HCT116 (cell line): ENCODE measurements at regions not wholly inside any gene's neighbourhood (a gene's known extent, or its start where the extent isn't known, plus 50 kb on each side); places are given as distances from the start of the nearest gene placed in this dataset.

Experiments
- ATAC-seq: fragments of 200-7000 bp; cut with Tn5 transposase; 2 replicates; pipeline ENCODE4 v1.9.1; 2020; ENCODE audit warnings: mild to moderate bottlenecking, moderate library complexity
- BruUV-seq: library from RNA; stranded (reverse); fragments of 400-500 nt; replicated peaks from 2 replicates; lab custom pipeline; 2021; lab: Mats Ljungman, UMichigan
- CTCF ChIA-PET: fragments of 300-600 bp; sonication (Branson Sonifier 250); formaldehyde crosslinking; loops from one replicate; lab custom pipeline; 2021; ENCODE audit warnings: antibody characterized with exemption; lab: Charles Lee
- POLR2A ChIA-PET: fragments of 300-600, 350-600 bp; sonication (Branson Sonifier 250); formaldehyde crosslinking; loops from one replicate; lab custom pipeline; 2021; ENCODE audit warnings: antibody characterized with exemption; lab: Charles Lee
- RAD21 ChIA-PET, 2 experiments: fragments of 300-600 bp; sonication (Branson Sonifier 250); formaldehyde crosslinking; loops; one replicate each; lab custom pipeline; 2023; ENCODE audit warnings: low total read pairs in 2 of 2; ENCODE audit not compliant: uncharacterized antibody in 2 of 2, unreplicated experiment in 2 of 2, low non-redundant PET in 1 of 2; lab: Charles Lee
- DNase-seq: peaks from one replicate; pipeline ENCODE4 v3.0.0-alpha.2; 2010; ENCODE audit warnings: low read depth, low spot score
- H2AFZ ChIP-seq: fragments of 200-600 bp; shearing (Covaris generic), sonication (generic); 2 replicates; pipeline ENCODE4 v1.6.1; 2017; ENCODE audit warnings: low read depth, mixed run types, mixed read lengths, antibody characterized with exemption, low read length; ENCODE audit not compliant: poor library complexity, severe bottlenecking
- H3K27ac ChIP-seq: 2 replicates; pipeline ENCODE4 v1.5.1; 2012; ENCODE audit warnings: low read depth, low read length
- H3K27me3 ChIP-seq: fragments of 200-600 bp; sonication (generic); 2 replicates; pipeline ENCODE4 v1.6.1; 2016; ENCODE audit warnings: mixed run types, low read length, mixed read lengths; ENCODE audit not compliant: insufficient read depth
- H3K36me3 ChIP-seq, 2 experiments: fragments of 200-500 bp in 1 of 2; fragments of 200-600 bp in 1 of 2; sonication (Bioruptor generic) in 1 of 2; sonication (generic) in 1 of 2; 2 replicates each; pipeline versions ENCODE4 v1.5.1 to v1.6.1; 2014 to 2016; ENCODE audit warnings: low read length in 2 of 2, inconsistent platforms in 1 of 2, mixed read lengths in 1 of 2, mixed run types in 1 of 2; ENCODE audit not compliant: insufficient read depth in 2 of 2, control insufficient read depth in 1 of 2
- H3K4me1 ChIP-seq, 2 experiments: fragments of 200-600 bp in 1 of 2; sonication (generic) in 1 of 2; 2 replicates each; pipeline versions ENCODE4 v1.5.1 to v1.6.1; 2012 to 2017; ENCODE audit warnings: low read length in 2 of 2, inconsistent platforms in 1 of 2, mild to moderate bottlenecking in 1 of 2, mixed read lengths in 1 of 2, mixed run types in 1 of 2, moderate library complexity in 1 of 2; ENCODE audit not compliant: insufficient read depth in 2 of 2, control insufficient read depth in 1 of 2
- H3K4me2 ChIP-seq: fragments of 200-600 bp; sonication (generic); 2 replicates; pipeline ENCODE4 v1.6.1; 2017; ENCODE audit warnings: mixed run types, low read length, mixed read lengths
- H3K4me3 ChIP-seq, 2 experiments: fragments of 200-600 bp in 1 of 2; sonication (generic) in 1 of 2; replicated peaks in 1 of 2; 2 replicates each; pipeline ENCODE4 v1.5.1; 2011 to 2016; ENCODE audit warnings: low read length in 2 of 2, control low read depth in 1 of 2, low read depth in 1 of 2, mild to moderate bottlenecking in 1 of 2, mixed read lengths in 1 of 2, mixed run types in 1 of 2
- H3K79me2 ChIP-seq: fragments of 200-600 bp; sonication (generic); 2 replicates; pipeline ENCODE4 v1.6.1; 2017; ENCODE audit warnings: mild to moderate bottlenecking, mixed run types, low read length, moderate library complexity, mixed read lengths; ENCODE audit not compliant: insufficient read depth
- H3K9ac ChIP-seq: fragments of 200-600 bp; sonication (generic); 2 replicates; pipeline ENCODE4 v1.6.1; 2016; ENCODE audit warnings: low read length, mixed read lengths
- H3K9me2 ChIP-seq: fragments of 200-600 bp; sonication (generic), shearing (Covaris generic); 2 replicates; pipeline ENCODE4 v1.6.1; 2017; ENCODE audit warnings: mixed run types, mild to moderate bottlenecking, moderate library complexity; ENCODE audit not compliant: insufficient read depth
- H3K9me3 ChIP-seq, 2 experiments: fragments of 200-500 bp in 1 of 2; fragments of 200-600 bp in 1 of 2; sonication (Bioruptor generic) in 1 of 2; sonication (generic) in 1 of 2; 2 replicates each; pipeline ENCODE4 v1.6.1; 2014 to 2017; ENCODE audit warnings: low read length in 2 of 2, mixed read lengths in 2 of 2, inconsistent platforms in 1 of 2, low read depth in 1 of 2, mild to moderate bottlenecking in 1 of 2, mixed run types in 1 of 2, moderate library complexity in 1 of 2; ENCODE audit not compliant: control insufficient read depth in 1 of 2, insufficient read depth in 1 of 2
- H4K20me1 ChIP-seq: fragments of 200-600 bp; sonication (generic), shearing (Covaris generic); 2 replicates; pipeline ENCODE4 v1.6.1; 2017; ENCODE audit warnings: mixed run types, mild to moderate bottlenecking, moderate library complexity; ENCODE audit not compliant: insufficient read depth
- ATF3 ChIP-seq: IDR thresholded peaks from 2 replicates; pipeline ENCODE4 v1.6.1; 2012
- CBX3 ChIP-seq: IDR thresholded peaks from 2 replicates; pipeline ENCODE4 v1.6.1; 2012; ENCODE audit warnings: low read depth
- CEBPB ChIP-seq: IDR thresholded peaks from 2 replicates; pipeline ENCODE4 v1.6.1; 2012; ENCODE audit warnings: low read depth
- CTCF ChIP-seq, 3 experiments: fragments of 200-600 bp in 1 of 3; sonication (generic) in 1 of 3; IDR thresholded peaks in 2 of 3; conservative IDR thresholded peaks in 1 of 3; 2 replicates each; pipeline ENCODE4 v1.5.1; 2012 to 2017; ENCODE audit warnings: low read depth in 2 of 3, low read length in 2 of 3, antibody characterized with exemption in 1 of 3, borderline replicate concordance in 1 of 3, control low read depth in 1 of 3, mild to moderate bottlenecking in 1 of 3, mixed read lengths in 1 of 3, mixed run types in 1 of 3, moderate library complexity in 1 of 3; ENCODE audit not compliant: insufficient read depth in 1 of 3
- EGR1 ChIP-seq: IDR thresholded peaks from 2 replicates; pipeline ENCODE4 v1.6.1; 2012; ENCODE audit warnings: low read depth
- ELF1 ChIP-seq: IDR thresholded peaks from 2 replicates; pipeline ENCODE4 v1.6.1; 2012; ENCODE audit warnings: low read depth, borderline replicate concordance
- EZH2 ChIP-seq: fragments of 200-600 bp; sonication (generic); IDR thresholded peaks from 2 replicates; pipeline ENCODE4 v1.6.1; 2017; ENCODE audit warnings: antibody characterized with exemption, mixed run types
- EZH2phosphoT487 ChIP-seq: fragments of 200-600 bp; IDR thresholded peaks from 2 replicates; pipeline ENCODE4 v1.6.1; 2018; ENCODE audit warnings: antibody characterized with exemption, borderline replicate concordance
- FOSL1 ChIP-seq: IDR thresholded peaks from 2 replicates; pipeline ENCODE4 v1.6.1; 2012; ENCODE audit warnings: low read depth
- MAX ChIP-seq: IDR thresholded peaks from 2 replicates; pipeline ENCODE4 v1.6.1; 2012
- POLR2AphosphoS5 ChIP-seq: IDR thresholded peaks from 2 replicates; pipeline ENCODE4 v1.6.1; 2011; ENCODE audit warnings: mild to moderate bottlenecking, low read depth, low read length, moderate library complexity
- RAD21 ChIP-seq: IDR thresholded peaks from 2 replicates; pipeline ENCODE4 v1.6.1; 2012; ENCODE audit warnings: low read depth, mild to moderate bottlenecking
- SIN3A ChIP-seq: IDR thresholded peaks from 2 replicates; pipeline ENCODE4 v1.6.1; 2012; ENCODE audit warnings: low read depth
- SP1 ChIP-seq: IDR thresholded peaks from 2 replicates; pipeline ENCODE4 v1.6.1; 2012; ENCODE audit warnings: low read depth
- TCF7L2 ChIP-seq: IDR thresholded peaks from 2 replicates; pipeline ENCODE4 v1.7.0; 2011; ENCODE audit warnings: borderline replicate concordance, inconsistent platforms; ENCODE audit not compliant: insufficient read depth, insufficient read length; ENCODE audit errors: extremely low read depth
- ZFX ChIP-seq: fragments of 450-650 bp; IDR thresholded peaks from 2 replicates; pipeline ENCODE4 v1.6.1; 2017
- ZNF274 ChIP-seq: fragments of 200-500 bp; sonication (Bioruptor generic); IDR thresholded peaks from 2 replicates; pipeline ENCODE4 v1.6.1; 2014; ENCODE audit warnings: mild to moderate bottlenecking, low read depth, low read length, inconsistent platforms
- intact Hi-C: fragments of 100-400 bp; cut with micrococcal nuclease; formaldehyde crosslinking; loops from 2 replicates; pipeline ENCODE4 v1.10.0; 2022
- TF ChIP-seq, protein P1 (sequence below): IDR thresholded peaks from 2 replicates; pipeline ENCODE4 v1.6.1; 2011; ENCODE audit warnings: mild to moderate bottlenecking, low read length, moderate library complexity; ENCODE audit not compliant: insufficient replicate concordance; ENCODE audit errors: extremely low read depth
- TF ChIP-seq, protein P2 (sequence below): IDR thresholded peaks from 2 replicates; pipeline ENCODE4 v1.6.1; 2012; ENCODE audit warnings: low read depth

DNA sequence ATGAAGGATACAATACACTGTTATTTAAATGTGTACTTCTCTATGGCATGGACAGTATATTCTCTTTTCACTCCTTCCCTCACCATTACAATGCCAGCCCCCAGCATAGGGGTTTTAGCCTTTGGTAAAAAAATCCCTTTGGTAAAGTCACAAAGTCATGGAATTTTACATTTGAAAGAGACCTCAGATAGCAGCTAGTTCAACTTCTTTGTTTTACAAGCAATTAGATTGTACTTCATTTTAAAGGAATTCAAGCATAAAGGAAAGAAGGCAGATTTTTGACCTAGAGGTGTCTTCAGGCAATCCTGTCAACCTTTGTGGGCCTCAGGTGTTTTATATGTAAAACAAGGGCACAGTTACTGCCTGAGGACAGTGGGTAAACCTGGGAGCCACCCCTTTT is 1188.4 kb upstream of the AUTS2 start:
- Histone ChIP-seq H4K20me1 (no peaks in the 10 kb centered on the region), H3K9me3 (peaks cover 3 to 5% of the 10 kb centered on the region in 2 experiments; a peak in 2 of 4 replicates), H3K79me2 (no peaks in the 10 kb centered on the region), H3K4me1 (no peaks in the 10 kb centered on the region), H3K9me2 (no peaks in the 10 kb centered on the region), H3K27ac (no peak overlapping the region), H3K9ac (no peak overlapping the region), H3K4me2 (no peak overlapping the region), H2AFZ (no peak overlapping the region), H3K4me3 (no peak overlapping the region), H3K36me3 (no peaks in the 10 kb centered on the region), H3K27me3 (no peaks in the 10 kb centered on the region)
- DNase-seq (no peak), ATAC-seq (no peak)
- no TSS peak for BruUV-seq
- CTCF ChIA-PET = no interaction called here
- TF ChIP-seq ZFX (no peak), ZNF274 (no peak), TCF7L2 (no peak), EZH2phosphoT487 (no peak), CBX3 (no peak), CTCF (IDR thresholded peaks at IDR 0.05 in 2 of 3, conservative IDR thresholded peaks at IDR 0.05 in 1 of 3; ENCODE audit: borderline replicate concordance in 1 of 3, insufficient read depth in 1 of 3, low read depth in 2 of 3, low read length in 2 of 3) (no peak), CEBPB (no peak), MAX (no peak), EZH2 (no peak), EGR1 (no peak), ELF1 (no peak), RAD21 (no peak), FOSL1 (no peak), SP1 (no peak), POLR2AphosphoS5 (no peak), ATF3 (no peak), SIN3A (no peak)
- TF ChIP-seq, protein P1, sequence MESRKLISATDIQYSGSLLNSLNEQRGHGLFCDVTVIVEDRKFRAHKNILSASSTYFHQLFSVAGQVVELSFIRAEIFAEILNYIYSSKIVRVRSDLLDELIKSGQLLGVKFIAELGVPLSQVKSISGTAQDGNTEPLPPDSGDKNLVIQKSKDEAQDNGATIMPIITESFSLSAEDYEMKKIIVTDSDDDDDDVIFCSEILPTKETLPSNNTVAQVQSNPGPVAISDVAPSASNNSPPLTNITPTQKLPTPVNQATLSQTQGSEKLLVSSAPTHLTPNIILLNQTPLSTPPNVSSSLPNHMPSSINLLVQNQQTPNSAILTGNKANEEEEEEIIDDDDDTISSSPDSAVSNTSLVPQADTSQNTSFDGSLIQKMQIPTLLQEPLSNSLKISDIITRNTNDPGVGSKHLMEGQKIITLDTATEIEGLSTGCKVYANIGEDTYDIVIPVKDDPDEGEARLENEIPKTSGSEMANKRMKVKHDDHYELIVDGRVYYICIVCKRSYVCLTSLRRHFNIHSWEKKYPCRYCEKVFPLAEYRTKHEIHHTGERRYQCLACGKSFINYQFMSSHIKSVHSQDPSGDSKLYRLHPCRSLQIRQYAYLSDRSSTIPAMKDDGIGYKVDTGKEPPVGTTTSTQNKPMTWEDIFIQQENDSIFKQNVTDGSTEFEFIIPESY = no peak
- TF ChIP-seq, protein P2, sequence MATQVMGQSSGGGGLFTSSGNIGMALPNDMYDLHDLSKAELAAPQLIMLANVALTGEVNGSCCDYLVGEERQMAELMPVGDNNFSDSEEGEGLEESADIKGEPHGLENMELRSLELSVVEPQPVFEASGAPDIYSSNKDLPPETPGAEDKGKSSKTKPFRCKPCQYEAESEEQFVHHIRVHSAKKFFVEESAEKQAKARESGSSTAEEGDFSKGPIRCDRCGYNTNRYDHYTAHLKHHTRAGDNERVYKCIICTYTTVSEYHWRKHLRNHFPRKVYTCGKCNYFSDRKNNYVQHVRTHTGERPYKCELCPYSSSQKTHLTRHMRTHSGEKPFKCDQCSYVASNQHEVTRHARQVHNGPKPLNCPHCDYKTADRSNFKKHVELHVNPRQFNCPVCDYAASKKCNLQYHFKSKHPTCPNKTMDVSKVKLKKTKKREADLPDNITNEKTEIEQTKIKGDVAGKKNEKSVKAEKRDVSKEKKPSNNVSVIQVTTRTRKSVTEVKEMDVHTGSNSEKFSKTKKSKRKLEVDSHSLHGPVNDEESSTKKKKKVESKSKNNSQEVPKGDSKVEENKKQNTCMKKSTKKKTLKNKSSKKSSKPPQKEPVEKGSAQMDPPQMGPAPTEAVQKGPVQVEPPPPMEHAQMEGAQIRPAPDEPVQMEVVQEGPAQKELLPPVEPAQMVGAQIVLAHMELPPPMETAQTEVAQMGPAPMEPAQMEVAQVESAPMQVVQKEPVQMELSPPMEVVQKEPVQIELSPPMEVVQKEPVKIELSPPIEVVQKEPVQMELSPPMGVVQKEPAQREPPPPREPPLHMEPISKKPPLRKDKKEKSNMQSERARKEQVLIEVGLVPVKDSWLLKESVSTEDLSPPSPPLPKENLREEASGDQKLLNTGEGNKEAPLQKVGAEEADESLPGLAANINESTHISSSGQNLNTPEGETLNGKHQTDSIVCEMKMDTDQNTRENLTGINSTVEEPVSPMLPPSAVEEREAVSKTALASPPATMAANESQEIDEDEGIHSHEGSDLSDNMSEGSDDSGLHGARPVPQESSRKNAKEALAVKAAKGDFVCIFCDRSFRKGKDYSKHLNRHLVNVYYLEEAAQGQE = no peak
- RAD21 ChIA-PET = no interaction called here
- intact Hi-C loops = no loop called here
- POLR2A ChIA-PET = no interaction called here
